GM21723 (cell line): ENCODE measurements at regions not wholly inside any gene's neighbourhood (a gene's known extent, or its start where the extent isn't known, plus 50 kb on each side); places are given as distances from the start of the nearest gene placed in this dataset.

ENCODE experiments used
- ATAC-seq: cut with Tn5 transposase; IDR thresholded peaks from one replicate; pipeline ENCODE4 v1.9.1; 2021; ENCODE audit warnings: mild to moderate bottlenecking, moderate library complexity; ENCODE audit not compliant: unreplicated experiment

DNA sequence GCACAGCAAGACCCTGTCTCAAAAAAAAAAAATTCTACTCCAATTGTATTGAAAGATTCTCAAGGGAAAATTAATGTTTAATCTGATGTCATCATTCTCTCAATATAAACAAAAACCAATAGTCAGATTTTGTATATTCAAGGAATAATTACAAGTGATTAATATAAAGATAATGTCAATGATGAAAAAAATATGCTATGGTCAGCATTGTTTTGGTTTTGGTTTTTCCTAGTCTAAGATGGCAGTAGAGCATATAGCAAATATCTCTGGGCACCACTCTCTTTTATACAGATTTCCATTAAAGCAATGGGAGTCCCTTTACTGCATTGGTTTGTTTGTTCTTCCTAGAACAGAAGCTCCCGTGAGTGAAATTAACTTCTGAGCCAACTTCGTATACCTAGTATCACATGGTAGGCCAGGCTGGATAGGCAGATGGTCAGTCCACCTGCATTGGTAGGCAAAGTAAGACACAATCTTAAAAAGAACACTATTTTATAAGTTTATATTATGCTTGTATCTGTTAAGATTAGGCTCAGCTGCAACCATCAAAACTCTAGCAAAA lies 523.8 kb upstream of the JARID2 start:
- ATAC-seq = no peak

DNA sequence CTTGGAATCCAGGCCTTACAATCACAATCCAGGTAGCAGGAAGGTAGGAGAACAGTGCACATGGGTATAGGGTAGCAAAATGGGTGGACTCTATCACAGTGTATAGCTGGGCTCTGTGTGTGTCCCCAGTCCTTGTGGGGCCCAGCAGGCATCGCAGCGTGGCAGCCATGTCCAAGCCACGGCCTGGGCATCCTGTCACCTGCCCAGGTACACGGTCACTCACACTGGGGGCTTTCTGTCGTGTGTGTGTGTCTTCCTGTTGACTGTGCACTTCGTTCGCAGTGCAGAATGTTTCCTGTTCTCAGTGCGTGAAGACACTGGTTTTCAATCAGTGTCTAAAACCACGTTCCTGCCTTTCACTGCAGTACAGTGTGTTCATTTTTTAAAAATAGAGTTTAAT lies 523.2 kb upstream of the JARID2 start:
- ATAC-seq = no peak

DNA sequence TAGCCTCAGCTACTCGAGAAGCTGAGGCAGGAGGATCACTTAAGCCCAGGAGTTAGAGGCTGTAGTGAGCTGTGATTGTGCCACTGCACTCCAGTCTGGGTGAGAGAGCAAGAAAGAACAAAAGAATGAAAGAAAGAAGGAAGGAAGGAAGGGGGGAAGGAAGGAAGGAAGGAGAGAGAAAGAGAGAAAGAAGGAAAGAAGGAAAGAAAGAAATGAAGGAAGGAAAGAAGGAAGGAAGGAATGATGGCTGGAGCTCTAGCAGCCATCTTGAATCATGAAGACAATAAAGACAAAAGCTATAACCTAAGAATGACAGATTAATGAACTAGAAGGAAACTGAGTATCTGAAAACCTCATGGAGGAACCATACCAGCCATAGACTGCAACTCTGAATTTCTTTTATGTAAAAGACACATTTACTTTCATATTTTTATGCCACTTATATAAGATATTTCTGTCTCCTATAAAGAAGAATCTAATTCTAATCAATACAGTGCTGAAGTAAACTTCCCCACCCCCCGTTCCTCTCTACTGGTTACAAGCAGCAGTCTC lies 522.3 kb upstream of the JARID2 start:
- no peak for ATAC-seq

DNA sequence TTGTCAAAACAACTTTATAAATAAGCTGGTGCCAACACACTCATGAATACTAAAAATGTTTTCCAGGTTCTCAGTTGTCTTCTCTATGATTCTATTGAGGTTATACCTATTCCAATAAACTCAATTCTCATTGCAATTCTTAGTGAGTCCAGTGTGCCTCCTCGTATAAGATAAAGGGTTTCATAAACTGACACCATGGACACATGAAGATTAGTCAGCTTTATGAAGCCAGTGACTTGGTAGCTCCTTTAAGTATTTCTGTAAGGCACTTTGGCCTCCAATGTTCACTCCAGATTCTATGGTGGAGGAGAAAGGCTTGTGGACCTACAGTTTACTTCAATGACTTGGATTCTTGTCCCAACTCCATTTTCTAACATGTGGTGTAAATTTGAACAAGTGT lies 521.3 kb upstream of the JARID2 start:
- no peak for ATAC-seq

DNA sequence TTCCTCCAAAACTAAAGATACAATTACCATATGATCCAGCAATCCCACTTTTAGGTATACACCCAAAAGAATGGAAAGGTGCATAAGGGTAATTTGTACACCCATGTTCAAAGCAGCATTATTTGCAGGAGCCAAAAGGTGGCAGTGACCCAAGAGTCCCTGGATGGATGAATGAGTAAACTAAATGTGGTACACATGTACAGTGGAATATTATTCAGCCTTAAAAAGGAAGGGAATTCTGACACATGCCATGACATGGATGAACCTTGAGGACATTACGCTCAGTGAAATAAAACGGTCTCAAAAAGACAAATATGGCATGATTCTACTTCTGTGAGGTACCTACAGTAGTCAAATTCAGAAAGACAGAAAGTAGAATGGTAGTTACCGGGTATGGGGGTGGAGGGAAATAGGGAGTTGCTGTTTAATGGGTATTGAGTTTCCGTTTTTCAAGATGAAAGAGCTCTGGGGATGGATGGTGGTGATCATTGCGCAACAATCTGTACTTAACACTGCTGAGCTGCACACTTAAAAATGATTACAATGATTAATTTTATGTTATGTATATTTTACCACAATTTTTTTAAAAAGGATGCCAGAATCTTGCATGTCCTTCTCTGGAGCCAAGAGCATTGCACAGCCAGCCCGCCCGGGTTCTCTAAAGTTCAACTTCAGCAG lies 518.9 kb upstream of the JARID2 start:
- ATAC-seq = no peak

DNA sequence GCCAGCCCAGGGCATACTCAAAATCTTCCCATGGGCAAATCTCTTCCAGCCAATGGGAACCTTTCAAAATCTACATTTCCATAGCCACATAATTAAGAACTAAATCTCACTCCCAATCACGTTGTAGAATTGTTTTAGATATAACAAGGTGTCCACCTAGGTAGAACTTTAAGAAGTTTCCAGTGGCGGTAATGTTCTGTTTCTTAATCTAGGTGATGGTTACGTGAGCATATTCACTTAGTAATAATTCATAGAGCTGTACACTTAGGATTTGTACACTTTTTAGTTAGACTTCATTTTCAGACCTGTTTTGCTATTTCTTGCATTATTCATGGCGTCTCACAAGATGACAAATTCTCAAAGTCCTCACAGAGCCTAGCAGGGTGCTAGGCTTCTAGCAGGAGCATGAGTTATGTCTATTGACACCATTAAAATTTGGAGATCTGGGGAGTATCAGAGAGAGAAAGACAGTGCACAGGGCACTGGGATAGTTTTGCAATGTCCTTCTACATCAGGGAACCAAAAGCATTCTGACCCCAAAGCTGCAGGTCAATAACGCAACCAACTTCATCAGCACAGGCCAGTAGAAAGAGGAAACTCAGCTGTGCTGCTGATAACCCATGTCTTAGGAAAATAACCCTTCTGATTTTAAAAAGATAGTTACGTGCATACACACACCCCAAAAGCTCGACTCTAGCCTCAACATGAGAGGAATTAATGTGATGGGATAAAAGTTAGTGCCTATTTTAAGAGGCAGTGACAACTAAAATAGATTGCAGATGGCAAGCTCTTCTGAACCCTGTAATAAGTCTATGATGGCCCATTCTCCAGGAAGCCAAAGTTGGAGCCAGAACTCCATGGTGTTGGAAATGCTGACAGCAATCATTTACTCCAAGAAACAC lies 518.1 kb upstream of the JARID2 start:
- ATAC-seq = no peak

DNA sequence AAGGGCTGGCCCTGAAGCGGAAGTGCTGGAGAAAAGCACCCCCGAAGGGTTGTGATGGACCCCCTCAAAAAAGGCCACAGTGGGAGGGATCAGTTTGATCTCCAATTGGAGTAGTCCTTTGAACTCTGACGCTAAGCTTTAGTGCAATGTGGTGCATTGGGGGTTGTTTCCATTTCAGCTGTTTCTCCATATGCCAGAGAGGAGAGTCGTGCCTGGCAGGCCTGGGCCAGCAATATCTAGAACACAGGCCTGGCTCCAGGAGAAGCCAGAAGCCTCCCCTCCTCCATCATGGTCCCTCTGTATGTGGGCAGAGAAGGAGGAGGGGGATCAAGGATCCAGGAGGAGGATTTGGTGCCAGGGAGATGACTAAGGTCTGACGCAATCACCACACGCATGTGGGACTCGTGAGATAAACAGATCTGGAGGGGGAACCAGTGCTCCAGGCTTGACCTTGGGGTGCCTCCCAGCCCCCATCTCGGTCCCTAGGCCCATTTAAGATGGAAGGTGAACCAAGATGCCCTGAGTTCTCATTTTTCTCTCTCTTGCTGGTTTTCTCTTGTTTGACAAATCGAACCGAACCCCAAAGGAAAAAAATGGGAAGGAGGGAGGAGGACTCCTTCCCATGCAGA lies 517.4 kb upstream of the JARID2 start:
- no peak for ATAC-seq

DNA sequence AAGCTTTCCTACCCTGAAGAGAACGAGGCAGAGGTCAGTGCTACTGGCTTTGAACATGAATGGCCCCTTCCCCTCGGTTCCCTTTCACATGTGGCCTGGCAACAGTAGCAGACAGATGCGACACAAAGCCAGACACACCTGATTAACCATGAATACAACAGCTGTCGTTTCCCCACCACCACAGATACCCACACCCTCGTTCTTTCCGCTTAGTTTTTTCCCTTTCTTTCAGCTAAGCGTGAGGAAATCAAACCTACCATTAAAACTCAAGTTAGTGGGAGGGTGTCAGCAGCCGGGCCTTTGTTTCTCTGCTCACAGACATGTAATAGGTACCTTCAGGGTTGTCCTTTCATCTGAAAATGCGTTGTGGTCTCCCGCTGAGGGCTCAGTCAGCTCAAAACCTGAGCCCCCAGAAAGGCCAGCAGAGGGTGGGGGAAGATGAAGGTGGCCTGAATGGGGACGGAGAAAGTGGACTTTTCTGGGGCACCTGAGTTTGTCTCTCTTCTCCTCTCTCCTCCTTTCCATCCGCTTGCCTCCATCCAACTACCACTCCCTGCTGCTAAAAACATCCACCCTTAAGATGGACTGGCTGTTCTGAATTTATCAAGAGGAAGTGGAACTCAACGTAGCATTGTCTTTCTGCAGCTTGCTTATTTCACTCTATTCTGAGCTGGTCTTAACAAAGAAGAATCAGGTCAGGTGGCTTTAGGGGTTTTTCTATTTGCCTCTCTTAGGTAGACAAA lies 516.6 kb upstream of the JARID2 start:
- ATAC-seq = peak; percentile 75

DNA sequence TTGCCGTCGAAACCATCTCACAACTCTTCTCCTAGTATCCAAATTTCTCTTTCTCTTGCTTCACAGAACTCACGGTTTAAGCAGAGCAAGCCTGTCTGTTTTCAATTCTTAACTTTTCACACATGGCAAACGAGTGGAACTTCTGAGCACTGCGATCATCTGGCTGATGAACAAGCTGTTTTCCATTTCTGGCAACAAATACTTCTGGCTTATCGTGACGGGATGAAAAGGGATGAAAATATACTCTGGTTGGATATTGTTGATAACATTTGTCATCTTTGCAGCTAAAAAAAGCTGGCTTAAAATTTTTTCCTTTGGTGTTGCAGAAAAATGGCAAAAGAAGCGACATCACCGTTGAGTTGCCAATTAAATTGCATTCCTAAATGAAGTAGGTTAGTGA lies 515.2 kb upstream of the JARID2 start:
- no peak for ATAC-seq

DNA sequence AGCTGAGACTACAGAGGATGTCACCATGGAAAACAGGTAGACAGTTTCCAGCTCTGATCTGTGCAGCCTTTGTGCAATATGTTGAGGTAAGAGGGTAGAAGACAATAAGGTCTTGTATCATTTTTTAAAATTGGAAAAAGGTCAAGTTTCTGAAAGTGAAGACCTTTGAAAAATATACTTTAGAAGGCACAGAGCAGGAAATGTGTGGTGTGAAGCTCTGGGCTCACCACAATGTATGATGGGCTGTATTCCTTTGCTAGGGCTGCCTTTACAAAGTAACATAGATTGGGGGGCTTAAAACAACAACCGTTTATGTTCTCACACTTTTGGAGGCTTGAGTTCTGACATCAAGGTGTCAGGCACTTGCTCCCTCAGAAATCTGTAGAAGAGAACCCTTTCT lies 514.3 kb upstream of the JARID2 start:
- no peak for ATAC-seq

DNA sequence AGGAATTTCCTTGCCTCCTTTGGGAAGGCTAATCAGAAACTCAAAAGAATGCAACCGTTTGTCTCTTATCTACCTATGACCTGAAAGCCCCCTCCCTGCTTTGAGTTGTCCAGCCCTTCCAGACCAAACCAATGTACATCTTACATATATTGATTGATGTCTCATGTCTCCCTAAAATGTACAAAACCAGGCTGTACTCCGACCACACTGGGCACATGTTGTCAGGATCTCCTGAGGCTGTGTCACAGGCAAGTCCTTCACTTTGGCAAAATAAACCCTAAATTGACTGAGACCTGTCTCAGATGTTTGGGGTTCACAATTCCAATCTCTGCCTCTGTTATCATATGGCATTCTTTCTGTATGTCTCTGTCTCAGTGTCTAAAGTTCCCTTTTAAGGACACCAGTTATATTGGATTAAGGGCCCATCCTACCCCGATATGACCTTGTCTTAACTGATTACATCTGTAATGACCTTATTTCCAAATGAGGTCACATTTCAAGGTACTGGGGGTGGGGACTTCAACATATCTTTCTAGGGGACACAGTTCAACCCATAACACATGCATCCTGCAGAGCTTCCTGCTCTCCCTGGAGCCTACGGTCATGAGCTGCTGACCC lies 513.5 kb upstream of the JARID2 start:
- no peak for ATAC-seq

DNA sequence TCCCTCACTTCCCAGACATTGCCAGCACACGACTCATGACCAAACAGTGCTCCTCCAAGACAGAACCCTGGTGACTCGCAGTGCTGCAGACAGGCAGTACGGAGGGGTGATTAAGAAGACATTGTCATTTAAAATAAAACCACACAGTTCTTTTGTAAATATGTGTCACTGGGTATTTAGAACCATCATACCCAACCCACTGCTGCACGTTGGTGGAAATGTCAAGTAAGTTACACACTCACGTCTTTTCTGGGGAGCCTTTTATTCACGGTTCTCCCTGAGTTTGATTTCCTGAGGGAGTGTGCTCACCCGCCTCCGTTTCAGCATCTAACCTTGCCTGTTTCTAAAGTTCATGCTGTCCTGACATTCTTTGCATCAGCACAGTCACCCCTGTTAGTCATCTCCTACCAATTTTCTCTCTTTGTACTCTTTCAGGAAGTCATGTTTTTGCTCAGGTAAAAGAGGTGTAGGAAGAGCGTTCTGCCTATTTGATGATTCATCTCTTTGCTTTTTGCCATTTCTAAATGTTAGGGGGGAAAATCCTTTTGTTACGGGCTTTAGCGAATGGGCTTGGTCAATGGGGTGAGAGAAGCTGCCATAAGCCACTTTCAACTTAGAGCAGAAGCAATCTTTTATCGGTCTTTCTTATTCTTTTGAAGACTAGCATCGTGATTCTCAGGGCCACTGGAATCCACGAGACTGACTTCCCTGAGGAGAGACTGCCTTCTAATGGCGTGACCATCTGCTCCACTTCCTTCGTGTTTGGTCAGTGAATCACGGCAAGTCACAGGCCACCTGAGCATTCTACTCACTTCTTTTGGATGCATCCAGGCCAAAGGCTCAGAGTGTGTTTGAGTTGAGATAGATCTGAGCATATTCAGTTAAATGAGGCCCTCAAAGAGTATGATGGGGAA lies 512.8 kb upstream of the JARID2 start:
- ATAC-seq = no peak

DNA sequence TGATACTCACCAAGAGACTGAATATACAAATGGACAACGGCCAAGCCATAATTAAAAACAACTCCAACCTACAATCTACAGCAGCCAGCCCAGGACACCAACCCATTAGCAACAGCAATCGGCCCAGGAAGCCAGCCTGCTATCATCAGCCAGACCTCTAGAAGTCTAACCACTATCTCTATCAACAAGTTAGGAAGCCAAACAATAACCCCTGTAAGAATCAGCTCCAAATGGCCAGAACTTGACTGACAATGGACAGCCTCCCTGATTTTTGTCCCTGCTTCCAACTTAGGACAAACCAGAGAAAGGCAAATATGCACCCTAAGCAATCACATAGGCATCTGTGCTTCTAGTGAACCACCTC lies 511.8 kb upstream of the JARID2 start:
- ATAC-seq = no peak

DNA sequence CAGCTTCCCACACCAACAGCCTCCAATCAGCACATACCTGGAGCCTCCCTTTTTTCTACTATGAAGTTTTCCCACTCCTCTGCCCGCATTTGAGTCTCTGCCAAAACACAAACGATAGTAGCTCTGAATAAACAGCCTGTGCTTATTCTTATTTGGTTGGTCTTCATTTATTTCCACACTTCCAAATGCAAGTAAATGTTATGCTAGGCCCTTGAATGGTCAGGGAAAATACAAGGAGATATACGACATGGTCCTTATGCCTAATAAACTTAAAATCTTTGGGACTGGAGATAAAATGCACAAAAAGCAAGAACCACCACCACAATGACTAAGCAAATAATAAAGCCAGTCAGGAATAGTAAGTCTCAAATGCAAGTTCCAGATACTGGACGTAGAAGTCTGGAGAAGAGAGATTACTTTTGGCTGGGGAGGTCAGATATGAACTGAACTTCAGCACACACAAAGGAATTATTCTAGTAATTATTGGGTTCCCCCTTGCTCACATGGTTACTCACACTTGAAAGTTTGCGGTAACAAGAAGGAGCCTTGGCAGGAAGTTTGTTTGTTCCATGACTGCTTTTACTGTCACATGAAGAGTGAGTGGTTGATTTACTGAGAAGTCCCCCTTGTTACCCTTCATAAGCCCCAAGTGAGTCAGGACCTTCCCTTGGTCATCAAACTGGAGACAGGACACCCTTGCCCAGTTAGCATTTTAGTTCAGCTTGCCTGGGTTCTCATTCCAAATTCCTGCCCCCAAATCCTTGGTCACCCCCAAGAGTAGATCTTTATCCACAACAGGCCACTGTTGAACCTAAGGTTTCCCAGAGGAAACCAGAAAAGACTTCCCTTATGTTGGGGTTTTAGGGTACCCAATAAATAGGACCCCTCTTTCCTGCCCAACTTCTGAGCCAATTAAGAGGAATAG lies 511.2 kb upstream of the JARID2 start:
- ATAC-seq = peak; percentile 90

DNA sequence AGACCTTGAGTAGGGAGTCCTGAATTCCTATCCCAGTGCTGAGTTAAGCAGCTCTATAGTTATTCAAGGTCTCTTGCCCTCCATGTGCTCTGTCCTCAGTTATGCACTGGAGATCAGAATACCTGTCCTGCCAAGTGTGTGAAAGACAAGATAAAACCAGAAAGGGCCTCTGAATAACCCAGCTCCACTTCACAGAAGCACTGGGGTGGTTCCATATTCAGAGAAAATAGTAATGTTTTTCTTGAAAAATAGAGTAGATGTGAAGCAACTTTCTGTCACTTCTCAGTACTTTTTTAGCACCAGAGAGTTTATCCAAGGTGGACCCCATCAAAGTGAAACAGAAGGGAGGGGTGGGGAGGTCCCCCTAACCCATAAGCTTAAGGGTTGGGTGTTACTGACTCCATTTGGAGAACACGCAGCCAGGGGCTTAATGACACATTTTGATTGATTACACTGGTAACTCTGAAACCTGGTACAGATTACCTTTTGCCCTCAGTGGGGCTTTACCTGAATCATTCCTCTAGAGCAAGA lies 509.8 kb upstream of the JARID2 start:
- no peak for ATAC-seq

DNA sequence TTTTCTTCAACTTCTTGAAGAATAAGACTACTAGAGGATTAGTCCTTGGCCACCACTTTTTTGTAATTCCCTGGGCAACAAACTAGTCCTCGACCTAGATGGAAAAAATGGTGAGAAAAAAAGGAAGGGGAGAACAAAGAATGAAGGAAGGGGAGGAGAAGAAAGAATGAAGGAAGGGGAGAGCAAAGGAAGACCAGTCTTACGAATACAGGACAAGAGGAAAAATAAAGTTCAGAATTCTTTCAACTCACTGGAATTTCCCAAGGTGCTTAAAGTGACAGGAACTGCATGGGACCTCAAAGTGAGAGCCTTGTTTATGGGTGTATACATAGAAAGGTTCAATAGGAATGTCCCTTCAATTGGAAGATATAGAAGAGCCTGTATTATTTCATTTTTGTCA lies 509.3 kb upstream of the JARID2 start:
- ATAC-seq = no peak

DNA sequence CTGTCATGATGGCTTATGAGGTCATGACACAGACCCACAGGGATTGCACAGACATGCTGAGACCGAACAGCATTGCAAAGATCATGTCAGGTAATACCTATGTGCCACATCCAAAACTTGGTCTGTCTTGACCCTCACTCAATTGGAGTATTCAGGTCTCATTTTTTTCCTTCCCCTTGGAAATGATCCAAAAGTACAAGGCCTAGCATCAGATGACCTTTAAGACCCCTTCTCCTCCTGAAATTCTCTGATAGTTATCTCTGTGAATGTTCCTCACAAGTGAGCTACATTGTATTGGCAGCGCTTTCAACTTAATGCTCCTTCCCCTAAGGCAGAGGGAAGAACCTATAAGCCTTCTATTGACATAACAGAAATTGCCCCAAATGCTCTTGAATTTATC lies 507.4 kb upstream of the JARID2 start:
- ATAC-seq = no peak

DNA sequence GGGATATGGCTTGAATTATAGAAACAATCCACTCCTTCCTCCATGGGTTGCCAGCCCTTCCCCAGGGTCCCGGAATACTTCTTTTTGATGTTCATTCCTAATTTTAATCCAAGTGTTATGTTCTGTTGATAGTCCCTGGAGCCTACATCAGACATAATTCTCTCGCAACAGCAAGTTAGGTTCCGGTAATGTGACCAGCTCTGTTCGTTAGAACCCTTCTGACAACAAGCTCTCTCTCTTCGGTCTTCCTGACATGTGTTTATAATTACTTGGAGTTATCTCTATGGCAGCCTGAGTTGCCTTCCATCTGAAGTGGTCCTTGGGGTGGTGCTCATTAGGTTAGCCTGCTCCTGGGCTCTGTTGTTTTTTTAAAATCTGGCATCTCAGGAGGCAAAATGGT lies 506.9 kb upstream of the JARID2 start:
- no peak for ATAC-seq
